ENCODE measurements at regions not wholly inside any gene's neighbourhood (a gene's known extent, or its start where the extent isn't known, plus 50 kb on each side); places are given as distances from the start of the nearest gene placed in this dataset.

GRCh38 chr10:61548364-61548763 lies 95.2 kb upstream of the TMEM26 start:
- TF ChIP-seq CTCF (IDR thresholded peaks at IDR 0.05; ENCODE audit: insufficient read depth, low read length, poor library complexity, severe bottlenecking) = no peak
- TF ChIP-seq EZH2phosphoT487 (conservative IDR thresholded peaks at IDR 0.05; ENCODE audit: low read length) = no peak

Measured in SU-DHL-6 (cell line).